Renal cortex interstitium (tissue), 11 donors: ENCODE measurements at regions not wholly inside any gene's neighbourhood (a gene's known extent, or its start where the extent isn't known, plus 50 kb on each side); places are given as distances from the start of the nearest gene placed in this dataset.

Source experiments
- DNase-seq, 11 donors: peaks; one replicate each; pipeline ENCODE4 v3.0.0-alpha.2; 2013; ENCODE audit warnings: low read depth in 9 of 11, low spot score in 4 of 11; ENCODE audit errors: extremely low read depth in 1 of 11

- peak in 1 of 11 donors; percentile 30 for DNase-seq
These were observed 256.2 kb downstream of the DAD1 start for GRCh38 chr14:22332686-22333421.

DNA sequence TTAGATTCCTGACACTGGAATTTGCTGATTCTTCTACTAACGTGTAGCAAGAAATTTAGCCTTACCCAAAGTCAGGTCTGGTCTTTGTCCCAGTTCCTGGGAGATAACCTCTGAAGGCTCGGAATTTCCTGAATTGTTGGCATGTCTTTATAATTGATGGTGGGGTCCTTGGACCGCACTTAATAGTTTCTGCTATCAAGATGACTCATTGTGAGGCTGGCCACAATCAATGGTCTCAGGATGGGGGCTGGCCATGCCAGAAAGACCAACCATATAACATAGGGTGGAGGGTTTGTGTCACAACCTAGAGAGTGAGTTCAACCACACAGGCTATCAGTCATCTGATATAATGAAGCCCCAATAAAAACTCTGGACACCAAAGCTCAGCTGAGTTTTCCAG, 259.7 kb downstream of the DAD1 start:
- DNase-seq, result no peak

GRCh38 chr14:22325676-22326400, 263.2 kb downstream of the DAD1 start:
- DNase-seq, result no peak

DNA sequence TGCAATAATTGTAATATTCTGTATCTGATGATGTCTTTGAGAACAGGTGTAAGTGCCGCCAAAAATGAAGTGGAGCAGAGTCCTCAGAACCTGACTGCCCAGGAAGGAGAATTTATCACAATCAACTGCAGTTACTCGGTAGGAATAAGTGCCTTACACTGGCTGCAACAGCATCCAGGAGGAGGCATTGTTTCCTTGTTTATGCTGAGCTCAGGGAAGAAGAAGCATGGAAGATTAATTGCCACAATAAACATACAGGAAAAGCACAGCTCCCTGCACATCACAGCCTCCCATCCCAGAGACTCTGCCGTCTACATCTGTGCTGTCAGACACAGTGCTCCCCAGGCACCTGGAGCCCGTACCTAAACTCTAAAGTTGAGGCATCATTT, 268.7 kb downstream of the DAD1 start:
- DNase-seq, result no peak

- peak in 4 of 11 donors; percentile 55 to 80 (median 56) for DNase-seq
These were observed 269.3 kb downstream of the DAD1 start for GRCh38 chr14:22319526-22320361.

GRCh38 chr14:22318951-22319350, 270.1 kb downstream of the DAD1 start:
- DNase-seq, result no peak

- DNase-seq, result no peak
These were observed 272.6 kb downstream of the DAD1 start for GRCh38 chr14:22316473-22316872.

DNA sequence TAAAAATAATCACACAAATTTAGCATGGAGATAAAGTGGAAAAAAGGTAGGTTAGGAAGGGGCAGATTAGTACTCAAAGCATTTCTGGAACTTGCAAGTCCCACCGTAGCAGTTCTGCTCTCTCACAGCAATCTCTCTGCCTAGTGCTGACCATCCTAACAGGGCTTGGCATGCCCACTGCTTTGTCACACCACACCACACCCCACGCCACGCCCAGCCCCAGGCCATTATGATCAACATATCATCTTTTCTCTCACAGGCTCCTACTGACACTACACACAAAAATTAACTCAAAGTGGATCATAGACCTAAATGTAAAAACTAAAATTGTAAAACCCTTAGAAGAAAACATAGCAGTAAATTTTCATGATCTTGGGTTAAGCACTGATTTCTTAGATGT, 273.7 kb downstream of the DAD1 start:
- no peak for DNase-seq

DNA sequence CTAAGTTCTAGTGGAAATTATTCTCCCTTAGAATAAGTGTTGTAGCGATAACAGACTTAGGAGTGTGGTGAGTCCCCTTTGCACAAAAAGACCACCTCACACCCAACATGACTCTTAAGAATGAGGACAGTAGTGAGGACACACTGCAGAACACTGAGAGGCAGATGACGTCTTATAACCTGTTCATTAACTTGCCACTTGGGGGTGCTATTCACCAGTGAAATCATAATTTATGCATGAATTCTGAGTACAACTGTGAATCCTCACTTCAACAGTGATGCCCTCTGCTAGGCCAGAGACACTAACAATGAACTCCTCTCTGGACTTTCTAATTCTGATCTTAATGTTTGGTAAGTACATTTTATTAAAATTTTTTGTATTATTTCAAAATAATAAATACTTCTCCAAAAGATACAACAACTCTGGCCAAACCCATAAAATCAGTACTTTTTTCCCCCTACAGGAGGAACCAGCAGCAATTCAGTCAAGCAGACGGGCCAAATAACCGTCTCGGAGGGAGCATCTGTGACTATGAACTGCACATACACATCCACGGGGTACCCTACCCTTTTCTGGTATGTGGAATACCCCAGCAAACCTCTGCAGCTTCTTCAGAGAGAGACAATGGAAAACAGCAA, 274.7 kb downstream of the DAD1 start:
- DNase-seq, result peak in 1 of 11 donors; percentile 57

- no peak for DNase-seq
These were observed 275.7 kb downstream of the DAD1 start for GRCh38 chr14:22313172-22313801.

DNA sequence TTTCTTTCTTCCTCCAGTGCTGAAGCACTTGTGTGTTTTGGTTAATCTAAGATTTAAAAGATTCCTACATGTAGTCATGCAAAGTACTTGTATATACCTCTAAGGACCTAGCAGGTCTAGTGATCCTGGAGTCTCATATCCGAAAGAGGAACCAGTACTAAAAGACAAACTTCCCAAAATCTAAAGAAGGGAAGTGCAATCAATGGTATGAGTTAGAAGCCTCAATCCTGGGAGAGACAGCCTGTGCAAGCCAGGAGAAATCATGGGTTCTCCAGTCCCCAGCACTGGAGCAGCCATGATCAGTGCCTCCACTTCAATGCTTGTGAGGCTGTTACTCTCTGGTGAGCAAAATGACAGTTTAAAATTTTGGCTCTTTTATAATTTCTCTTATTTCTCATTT, 277.4 kb downstream of the DAD1 start:
- no peak for DNase-seq

- no peak for DNase-seq
These were observed 283.4 kb downstream of the DAD1 start for GRCh38 chr14:22305607-22306006.

DNA sequence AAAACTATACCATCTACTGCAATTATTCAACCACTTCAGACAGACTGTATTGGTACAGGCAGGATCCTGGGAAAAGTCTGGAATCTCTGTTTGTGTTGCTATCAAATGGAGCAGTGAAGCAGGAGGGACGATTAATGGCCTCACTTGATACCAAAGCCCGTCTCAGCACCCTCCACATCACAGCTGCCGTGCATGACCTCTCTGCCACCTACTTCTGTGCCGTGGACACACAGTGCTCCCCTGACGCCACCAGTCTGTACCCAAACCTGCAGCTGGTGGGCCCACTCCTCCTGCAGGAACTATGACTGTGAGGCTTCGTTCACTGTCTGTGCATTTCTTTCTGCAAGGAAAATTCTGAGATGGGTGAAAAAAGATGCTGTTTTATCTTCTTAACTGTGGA, 284.7 kb downstream of the DAD1 start:
- peak in 5 of 11 donors; percentile 13 to 43 (median 33) for DNase-seq

GRCh38 chr14:22303589-22304195, 285.3 kb downstream of the DAD1 start:
- no peak for DNase-seq

DNA sequence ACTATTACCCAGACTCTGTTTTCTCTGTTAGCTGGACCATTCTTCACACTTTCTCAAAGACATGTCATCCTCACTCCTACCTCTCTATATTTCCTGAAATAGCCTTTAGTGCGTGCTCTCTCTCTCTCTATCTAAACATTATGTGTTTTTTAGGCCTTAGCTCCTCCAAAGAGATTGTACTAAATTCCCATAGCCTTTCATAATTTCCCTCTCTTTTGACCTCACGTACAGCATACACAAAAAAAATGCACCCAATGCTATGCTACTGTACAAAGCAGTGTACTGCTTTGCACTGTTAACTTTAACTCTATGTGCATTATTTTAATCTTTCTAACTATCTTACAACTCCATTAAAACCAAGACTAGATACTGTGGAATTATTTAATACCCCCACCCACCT, 288.4 kb downstream of the DAD1 start:
- DNase-seq, result no peak

DNA sequence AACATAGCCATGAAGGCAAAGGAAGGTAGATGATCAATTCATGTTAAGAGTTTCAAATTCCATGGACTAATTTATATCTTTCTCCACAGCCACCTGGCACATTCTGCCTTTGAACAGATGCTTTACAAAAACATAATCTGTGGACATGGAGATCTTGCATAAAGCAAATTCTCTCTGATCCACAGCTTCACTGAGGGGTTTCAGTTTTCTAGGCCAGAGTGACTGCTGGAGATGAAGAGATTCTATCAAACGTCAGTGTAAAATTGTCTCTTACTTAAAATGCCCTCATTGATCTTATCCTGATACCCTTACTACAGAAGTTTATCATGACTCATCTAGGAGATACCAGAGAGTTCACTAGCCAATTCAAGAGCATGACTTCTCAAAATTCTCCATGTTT, 291.6 kb downstream of the DAD1 start:
- DNase-seq, result no peak

- no peak for DNase-seq
These were observed 292.3 kb downstream of the DAD1 start for GRCh38 chr14:22296722-22297121.

GRCh38 chr14:22296088-22296487, 292.9 kb downstream of the DAD1 start:
- no peak for DNase-seq

DNA sequence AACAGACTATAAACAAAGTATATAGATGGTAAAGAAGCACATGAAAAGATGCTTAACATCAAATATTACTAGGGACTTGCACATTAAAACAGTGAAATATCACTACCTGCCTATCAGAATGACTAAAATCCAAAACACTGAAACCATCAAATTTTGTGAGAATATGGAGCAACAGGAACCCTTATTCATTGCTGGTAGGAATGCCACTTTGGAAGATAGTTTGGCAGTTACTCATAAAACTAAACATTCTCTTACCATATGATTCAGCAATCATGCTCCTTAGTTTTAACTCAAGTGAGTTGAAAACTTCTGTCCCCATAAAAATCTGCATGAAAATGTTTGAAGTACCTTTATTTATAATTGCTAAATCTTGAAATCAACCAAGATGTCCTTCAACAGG, 297.6 kb downstream of the DAD1 start:
- DNase-seq, result no peak
